Frontal cortex (tissue), 3 donors: ENCODE measurements at regions not wholly inside any gene's neighbourhood (a gene's known extent, or its start where the extent isn't known, plus 50 kb on each side); places are given as distances from the start of the nearest gene placed in this dataset.

Experiments
- DNase-seq, 2 donors: peaks; one replicate each; pipeline ENCODE4 v3.0.0; 2012; ENCODE audit warnings: low spot score in 2 of 2
- FAIRE-seq: peaks from 2 replicates; lab custom pipeline; 2012; peaks lifted over from hg19 to GRCh38; lab: Jason Lieb, UNC
- donor health status: control.
- donor health status: control.
- donor health status: control.

DNA sequence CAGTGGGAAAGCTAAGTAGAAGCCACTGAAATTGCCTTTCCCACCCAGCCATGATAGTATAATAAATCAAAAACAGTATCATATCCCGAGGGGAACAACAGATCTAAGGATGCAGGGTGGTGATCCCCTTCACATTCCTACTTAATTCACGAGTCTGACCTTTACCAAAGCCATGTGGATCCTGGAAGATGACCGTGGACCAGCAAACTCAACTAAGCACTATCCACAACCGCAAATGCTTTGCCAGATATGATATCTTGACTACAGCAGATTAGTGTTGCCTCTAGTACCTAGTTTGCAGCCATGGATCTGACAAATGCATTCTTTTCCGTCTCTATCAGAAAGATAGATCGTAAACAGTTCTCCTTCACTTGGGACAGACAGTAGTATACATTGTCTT, 67.3 kb upstream of the IL6 start:
- FAIRE-seq (no peak), DNase-seq (no peak)

DNA sequence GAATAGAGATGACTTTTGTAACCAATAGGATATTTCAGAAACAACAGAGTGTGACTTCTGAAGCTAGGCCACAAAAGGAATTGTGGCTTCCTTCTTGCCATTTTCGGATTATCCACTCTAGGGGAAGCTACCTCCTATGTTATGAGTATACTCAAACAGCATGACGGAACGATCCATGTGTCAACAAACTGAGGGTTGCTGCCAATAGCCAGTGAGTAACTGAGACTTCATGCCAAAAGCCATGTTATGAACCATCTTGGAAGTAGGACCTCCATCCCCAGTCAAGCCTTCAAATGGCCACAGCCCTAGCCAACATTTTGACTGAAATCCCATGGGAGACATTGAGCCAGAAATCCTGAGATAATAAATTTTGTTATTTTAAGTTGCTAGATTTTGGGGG, 69.0 kb upstream of the IL6 start:
- no peak for FAIRE-seq

DNA sequence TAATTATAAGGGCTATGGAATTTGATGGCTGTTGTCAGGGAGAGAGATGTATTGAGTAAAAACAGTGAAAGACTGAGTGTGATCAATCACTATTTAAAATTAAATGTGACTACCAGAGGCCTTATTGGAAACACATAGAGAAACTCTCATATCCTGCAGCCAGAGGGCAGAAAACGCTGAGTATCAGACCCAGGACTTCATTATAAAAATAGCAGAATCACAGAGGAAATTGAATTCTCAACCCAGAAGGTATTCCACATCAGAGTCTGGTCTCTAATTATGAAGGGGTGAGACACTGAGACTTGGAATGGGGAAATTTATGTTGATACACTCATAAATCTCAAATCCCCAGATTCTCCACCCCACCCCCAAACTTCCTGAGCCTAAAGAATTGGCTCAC, 69.5 kb upstream of the IL6 start:
- DNase-seq (no peak), FAIRE-seq (no peak)

More for the DNA sequence above, 69.0 kb upstream of the IL6 start:
- DNase-seq = no peak

DNA sequence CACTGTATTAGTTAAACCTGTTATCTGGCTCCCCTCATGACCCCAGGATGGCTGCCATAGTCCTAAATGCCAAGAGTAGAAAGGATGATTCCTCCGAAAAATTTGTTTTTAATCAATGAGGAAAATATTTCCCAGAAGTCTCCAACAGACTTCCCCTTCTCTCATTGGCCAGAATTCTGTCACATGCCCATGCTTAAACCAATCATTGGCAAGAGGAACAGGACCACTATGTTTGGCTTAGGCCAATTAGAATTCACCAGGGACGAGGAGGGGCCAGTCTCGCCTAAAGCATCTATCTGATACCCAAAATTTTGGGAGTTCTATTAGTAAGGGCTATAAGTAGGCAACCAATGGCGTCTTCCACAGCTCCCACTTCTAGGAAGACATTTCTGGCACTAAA, 71.2 kb upstream of the IL6 start:
- FAIRE-seq (no peak), DNase-seq (no peak)

DNA sequence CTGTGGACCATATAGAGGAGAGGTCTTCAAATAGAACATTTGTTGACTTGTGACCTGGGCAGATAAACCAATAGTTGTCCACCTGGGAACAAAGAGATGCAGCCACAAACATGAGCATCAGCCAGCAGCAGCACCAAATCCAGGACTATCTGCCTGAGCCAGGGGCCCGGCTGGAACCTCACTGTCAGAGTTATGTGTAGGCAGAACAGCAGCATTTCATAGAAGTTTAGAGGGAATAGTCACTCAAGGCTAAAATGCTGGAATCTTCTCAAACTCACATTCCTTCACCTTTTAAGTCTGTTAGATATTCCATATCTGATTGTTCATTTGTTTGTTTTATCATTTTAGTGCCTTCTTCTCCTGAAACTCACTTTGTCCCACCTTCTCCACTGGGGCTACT, 72.2 kb upstream of the IL6 start:
- DNase-seq (no peak), FAIRE-seq (no peak)

DNA sequence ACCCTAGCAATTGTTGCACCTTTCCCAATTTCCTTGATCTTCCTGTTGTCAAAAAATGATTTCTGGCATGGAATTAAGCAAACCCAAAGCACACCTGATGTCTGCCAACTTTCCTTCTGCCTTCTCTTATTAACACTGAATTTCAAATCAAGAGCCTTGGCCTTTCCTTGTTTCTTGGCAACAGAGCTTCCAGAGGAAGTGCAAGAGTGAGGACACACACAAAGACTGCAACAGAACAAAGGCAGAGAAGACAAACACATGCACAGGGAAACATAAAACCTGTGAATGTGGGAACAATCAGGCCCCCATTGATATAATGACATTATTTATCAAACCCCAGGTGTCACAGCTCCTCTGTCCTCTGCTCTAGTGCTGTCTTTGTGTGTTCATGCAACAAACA, 73.0 kb upstream of the IL6 start:
- DNase-seq (no peak), FAIRE-seq (no peak)

DNA sequence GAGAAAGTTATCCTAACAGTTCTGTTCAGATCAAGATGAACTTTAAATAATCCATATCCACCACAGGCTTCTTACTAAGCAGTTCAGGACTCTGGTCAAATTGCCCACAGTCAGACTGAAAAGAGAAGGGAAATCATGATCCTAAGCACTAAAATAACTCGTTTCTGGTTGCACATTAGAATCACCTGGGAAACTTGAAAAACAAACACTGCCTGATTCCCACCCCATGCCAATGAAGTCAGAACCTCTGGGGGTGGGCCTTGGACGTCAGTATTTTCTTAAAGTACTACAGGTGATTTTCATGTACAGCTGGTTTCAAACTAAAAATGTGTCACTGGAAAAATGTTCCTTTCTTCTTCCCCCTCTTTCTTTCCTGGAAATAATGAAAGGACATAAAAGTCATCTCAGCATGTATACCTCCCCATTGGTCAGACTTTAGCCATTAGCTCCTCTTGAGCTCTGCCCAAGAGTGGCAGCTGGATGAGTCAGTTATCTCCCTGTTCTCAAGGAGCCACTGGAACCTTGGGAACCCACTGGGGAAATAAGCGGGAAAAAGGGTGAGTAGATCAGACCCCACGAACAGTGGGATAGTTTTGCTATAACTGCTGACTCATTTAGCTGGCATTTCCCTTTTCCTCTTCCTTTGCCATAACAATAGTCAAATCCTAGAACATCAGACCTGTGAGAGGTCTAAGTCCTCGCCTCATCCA, 75.3 kb upstream of the IL6 start:
- DNase-seq (no peak), FAIRE-seq (no peak)

DNA sequence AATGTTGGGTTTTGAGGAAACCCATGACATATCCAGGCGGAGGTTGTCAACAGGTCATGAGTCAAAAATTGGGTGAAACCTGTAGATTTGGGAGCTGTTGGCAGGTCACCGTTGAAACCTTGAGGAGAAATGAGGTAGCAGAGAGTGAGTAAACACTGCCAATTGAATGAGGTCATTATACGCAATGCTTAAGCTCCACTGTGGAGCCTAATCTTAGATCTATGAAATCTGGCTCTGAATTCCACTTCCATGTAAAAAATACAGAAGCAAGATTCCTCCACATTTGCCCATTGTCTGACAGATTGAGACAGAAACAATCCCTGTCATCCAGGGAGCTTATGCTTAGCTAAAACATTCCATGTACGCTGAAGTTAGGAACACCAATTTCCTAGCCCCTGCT, 76.0 kb upstream of the IL6 start:
- DNase-seq (no peak), FAIRE-seq (no peak)

DNA sequence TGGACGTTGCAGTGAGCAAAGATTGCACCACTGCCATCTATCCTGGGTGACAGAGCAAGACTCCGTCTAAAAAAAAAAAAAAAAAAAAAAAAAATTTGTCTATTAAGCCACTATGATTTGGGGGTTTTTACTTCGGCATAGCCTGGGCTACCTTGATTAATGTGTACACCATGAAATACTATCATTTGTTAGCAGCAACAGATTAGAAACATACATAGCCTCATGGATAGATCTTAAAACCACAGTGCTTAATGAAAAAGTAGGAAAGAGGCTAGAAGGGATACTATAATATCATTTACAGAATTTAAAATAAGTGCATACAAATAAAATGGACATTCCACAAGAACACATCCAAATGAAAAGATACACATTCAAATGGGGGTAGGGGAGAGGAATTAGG, 77.3 kb upstream of the IL6 start:
- DNase-seq (no peak), FAIRE-seq (no peak)

DNA sequence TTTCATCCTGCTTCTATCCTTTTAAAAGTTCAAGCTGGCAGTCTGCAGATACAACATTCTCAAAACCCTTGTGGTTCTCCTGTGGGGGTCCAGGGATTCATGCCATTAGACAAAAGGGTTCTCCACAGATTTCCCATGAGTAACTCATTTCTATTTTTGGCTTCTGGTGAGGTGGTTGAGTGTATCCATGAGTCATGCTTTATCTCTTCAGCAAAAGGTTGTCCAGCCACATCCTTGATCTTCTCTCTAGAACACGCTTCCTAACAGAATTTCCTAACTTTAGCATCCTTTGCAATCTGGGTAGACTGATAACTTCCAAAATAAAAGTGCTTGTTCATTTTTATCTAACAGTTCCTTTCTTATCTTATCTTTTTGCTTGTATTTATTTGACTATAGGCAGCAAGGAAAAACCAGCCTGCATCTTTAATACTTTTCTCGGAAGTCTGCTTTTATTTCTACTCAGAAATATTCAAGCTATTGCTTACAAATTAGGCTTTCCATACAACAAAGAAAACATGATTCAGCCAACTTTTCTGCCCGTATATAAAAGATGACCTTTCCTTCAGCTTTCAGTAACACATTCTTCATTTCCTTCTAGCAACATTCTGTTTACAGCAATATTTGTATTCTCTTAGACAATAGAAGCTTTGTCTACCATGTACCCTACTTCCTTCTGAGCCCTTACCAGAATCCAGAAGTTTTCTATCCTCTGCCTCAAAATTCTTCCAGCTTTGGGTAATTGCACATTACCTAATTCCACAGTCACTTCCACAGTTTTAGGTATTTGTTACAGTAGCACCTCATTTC, 79.3 kb upstream of the IL6 start:
- DNase-seq = no peak
- FAIRE-seq = no peak

DNA sequence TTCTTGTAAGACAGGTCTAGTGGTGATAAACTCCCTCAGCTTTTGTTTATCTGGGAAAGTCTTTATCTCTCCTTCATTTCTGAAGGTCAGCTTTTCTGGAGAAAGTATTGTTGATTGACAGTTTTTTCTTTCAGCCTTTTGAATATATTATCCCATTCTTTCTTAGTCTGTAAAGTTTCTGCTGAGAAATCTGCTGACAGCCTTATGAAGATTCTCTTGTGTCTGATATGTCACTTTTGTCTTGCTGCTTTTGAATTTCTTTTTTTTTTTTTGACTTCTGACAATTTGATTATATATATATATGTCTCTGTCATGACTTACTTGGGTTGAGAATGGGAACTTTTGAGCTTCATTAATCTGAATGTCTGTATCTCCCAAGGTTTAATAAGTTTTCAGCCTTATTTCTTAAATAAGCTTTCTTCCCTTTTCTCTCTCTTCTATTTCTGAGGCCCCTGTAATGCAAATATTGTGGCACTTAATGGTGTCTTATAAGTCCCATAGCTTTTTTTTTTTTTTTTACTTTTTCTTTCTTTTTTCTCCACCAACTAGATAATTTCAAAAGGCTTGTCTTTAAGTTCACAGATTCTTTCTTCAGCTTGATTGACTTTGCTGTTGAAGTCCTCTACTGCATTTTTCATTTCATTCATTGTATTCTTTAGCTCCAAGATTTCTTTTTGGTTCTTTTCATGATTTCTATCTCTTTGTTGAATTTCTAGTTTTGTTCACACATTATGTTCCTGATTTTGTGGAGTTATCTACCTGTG, 81.4 kb upstream of the IL6 start:
- DNase-seq (no peak), FAIRE-seq (no peak)

DNA sequence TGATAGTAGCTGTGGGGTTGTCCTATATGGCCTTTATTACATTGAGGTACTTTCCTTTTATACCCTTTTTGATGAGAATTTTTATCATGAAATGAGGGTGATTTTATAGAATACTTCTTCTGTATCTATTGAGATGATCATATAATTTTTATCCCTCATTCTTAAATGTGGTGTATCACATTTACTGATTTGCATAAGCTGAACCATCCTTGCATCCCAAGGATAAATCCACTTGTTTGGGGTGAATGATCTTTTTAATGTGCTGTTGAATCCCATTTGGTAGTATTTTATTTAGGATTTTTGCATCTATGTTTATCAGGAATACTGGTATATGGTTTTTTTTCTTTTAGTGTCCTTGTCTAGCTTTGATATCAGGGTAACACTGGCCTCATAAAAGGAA, 84.5 kb upstream of the IL6 start:
- no peak for FAIRE-seq
- no peak for DNase-seq

DNA sequence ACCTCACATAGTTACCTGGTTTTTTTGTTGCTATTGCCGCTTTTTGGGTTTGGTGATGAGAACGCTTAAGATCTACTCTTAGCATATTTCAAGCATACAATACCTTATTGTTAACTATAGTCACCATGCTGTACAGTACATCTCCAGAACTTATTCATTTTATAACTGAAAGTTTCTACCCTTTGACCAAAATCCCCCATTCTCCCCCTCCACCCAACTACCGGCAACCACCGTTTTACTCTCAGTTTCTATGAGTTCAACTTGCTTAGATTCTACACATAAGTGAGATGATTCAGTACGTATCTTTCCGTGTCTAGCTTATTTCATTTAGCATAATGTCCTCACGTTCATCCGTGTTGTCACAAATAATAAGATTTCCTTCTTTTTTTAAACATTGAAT, 86.7 kb upstream of the IL6 start:
- DNase-seq (no peak), FAIRE-seq (no peak)

DNA sequence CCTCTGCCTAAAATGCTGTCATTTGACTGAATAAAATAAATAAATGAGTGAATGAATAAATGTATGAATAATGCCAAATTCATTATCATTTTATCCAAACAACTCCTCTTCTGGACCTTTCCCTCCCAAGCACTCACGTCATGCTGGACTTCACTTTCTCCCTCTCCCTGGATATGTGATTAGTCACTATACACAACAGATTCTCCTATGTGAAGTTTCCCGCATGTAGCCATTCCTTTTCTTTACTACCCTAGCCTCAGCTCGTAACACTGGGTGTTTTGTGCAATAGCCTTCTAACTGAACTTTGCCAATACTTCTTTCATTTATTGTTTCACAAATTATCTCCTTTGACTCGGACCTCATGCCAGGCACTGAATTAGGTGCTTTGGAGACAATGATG, 87.6 kb upstream of the IL6 start:
- DNase-seq = no peak
- no peak for FAIRE-seq

DNA sequence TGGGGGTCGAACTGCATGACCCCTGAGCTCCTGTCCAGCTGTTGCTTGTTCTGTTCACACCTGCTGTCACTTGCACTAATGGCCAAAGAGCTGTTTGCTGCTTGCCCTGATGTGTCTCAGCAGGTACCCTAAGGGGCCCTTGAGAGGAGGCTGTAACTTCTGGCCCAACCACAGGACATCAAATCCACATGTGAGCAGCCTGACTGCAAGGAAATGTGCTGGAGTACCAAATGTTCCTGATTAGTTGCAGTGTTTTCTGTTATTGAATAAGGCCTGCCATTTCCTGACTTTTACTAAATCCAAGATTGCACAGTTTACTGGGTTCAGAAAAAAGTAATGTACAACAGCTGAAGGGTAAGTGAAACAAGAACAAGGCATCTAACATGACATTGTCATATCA, 91.7 kb upstream of the IL6 start:
- FAIRE-seq = no peak
- DNase-seq = no peak

DNA sequence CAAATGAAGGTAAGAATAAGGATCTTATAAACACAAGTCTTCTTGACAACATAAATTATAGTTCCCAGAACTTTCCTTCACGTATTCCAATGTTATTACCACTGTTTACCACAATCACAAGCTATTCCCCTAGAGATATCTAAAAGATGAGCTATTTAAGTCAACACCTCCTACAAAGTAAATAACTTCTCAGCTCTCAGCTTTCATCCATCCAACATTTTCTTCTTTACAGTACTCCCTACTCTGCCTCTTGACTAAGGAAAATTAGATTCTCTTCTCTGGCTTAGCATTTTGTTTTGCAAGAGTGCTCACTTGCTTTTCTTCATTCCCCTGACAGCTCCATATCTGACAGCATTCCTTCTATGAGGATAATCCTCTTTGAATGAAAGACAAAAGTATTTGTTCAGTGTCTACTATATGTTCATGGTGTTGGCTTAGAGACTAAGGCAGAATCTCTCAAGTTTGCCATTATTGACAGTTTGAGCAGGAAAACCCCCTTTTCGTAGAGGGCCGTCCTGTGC, 93.0 kb upstream of the IL6 start:
- no peak for FAIRE-seq
- no peak for DNase-seq

DNA sequence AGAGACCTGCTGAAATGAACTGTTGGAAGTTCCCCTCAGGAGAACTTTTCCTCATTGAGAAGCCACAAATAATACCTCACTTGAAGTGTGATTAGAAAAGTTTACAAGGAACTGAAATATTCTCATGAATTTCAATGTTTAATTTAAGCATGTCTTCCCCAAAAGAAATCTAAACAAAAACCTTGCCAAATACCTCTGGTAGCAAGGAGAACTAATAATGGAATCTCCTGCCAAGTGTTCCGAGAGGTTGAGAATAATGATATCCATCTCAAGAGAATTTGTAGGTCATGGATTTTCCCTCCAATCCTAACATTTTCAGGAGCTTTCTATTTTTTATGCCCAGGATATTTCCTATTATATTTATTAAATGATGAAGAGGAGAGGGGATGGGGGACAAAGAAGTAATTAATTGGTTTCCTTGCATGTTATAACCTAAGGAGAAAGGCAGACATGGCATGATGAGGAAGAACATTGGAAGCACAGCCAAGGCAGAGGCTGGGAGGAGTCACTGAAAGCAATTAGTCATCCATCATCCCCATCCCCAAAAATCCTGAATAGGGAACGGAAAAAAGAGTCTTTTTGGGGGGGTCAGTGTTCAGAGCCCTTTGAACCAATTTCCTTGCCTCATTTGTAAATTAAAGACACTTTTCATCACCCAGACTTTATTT, 93.6 kb upstream of the IL6 start:
- FAIRE-seq = no peak
- DNase-seq = no peak

DNA sequence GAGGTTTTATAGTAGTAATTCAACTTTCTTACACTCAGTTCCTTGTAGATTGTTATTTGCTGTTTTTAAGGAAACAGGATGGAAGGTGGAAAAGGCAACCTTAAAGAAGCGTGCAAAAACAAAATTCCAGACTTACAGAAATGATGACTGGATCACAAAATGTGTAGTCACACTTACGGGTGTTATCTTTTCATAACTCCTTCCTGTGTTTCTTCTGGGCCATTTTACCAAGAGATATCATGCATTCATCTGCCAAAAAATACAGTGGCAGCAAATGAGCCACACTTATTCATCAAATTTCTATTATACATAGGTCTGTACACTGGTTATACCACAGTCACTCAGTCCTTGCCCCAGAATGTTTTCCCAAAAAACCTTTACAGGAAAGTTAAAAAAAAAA, 94.3 kb upstream of the IL6 start:
- DNase-seq (no peak), FAIRE-seq (no peak)

DNA sequence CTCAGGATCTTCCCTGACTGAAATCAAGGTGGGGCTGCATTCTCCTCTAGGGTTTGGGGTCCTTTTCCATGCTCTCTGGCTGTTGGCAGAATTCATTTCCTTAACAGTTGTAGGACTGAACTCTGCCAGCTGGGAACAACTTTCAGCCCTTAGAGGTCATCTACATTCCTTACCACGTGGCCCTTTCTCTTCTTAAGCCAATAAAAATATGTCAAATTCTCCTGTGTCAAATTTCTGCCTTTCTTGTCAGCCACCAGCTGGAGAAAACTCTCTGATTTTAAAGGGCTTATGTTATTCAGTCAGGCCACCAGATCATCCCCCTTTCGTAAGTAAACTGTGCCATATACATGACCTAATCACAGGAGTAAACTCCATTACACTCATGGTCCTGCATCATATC, 95.3 kb upstream of the IL6 start:
- DNase-seq (no peak), FAIRE-seq (no peak)

DNA sequence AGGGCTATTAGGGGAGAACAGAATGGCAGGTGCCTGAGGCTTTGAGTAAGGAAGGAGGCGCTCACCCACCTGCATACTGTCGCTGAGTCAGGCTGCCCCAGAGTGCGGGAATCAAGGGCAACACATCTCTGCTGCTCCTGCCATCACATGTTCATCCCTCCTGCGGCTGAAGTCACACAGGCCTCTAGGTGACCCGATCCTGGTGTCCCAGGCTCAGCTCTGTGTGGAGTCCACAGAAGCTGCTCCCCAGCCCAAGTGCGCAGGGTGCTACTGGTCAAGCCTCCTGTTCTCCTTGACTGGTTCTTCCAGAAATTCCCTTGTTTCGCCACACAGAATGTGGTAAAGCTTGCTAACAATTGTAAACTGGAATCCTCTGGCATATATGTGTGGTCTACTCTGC, 96.9 kb upstream of the IL6 start:
- FAIRE-seq (no peak), DNase-seq (no peak)
